ENCODE measurements at regions not wholly inside any gene's neighbourhood (a gene's known extent, or its start where the extent isn't known, plus 50 kb on each side); places are given as distances from the start of the nearest gene placed in this dataset.

DNA sequence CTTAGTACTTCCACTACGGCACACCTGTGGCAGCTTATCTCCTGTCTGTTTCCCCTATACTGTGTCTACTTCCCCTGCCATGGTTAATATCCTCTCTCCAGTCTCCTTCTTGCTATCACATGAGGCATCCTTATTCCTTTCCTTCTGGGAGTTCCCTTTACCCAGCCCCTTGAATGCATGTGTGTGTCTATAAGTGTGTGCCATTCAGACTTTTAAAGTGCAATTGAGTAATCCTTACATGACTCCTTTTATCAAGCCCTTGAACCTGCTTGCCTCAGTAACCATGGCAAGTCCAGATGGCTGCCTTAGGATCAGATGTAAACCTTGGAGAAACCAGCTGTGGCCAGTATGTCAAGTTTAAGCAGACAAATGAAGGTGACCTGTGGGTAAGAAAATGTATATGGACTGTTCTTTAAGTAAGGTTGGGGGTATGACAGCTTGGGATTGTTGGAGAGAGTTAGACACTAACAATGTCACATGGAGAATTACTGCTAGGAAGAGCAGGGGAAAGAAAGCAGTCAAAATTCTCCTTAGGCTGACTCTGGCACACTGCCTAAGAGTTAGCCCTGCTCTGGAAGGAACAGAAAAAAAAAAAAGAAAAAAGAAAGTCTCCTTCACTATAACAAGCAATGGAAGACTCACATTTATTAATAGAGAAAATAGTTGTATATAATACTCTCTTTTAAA, 142.1 kb downstream of the HINT1 start (continued):
- no peak for TF ChIP-seq KLF16 (tag by site-specific recombination; IDR thresholded peaks at IDR 0.05)
- no peak for TF ChIP-seq ZFP69B (tag by site-specific recombination; IDR thresholded peaks at IDR 0.05)
- no peak for TF ChIP-seq SP7 (tag by site-specific recombination; IDR thresholded peaks at IDR 0.05)
- no peak for TF ChIP-seq ZNF610 (tag by site-specific recombination; IDR thresholded peaks at IDR 0.05; ENCODE audit: borderline replicate concordance)
- TF ChIP-seq KLF1 (tag by site-specific recombination; IDR thresholded peaks at IDR 0.05), result no peak

DNA sequence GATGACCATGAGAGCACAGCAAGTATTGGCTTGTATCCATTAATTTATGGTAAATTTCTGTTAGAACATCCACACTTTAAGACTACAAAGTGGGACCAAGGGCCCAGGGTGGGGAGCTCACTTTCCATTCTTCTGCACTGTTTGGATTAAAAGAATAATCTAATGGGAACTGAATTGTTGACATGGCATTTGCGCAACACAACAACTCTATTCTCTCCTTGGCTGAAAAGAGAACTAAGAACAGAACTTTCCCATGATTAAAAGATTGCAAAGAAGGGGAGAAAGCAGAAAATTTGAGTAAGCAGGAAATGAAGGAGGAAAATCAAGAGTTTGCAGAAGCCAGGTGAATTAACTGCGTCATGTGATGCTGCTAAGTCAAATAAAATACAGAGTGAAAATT, 143.4 kb downstream of the HINT1 start:
- CTCF ChIA-PET, result no interaction called here
- TF ChIP-seq ZNF777 (tag by site-specific recombination; IDR thresholded peaks at IDR 0.05; ENCODE audit: borderline replicate concordance), result no peak
- no peak for TF ChIP-seq ZNF76 (tag by site-specific recombination; IDR thresholded peaks at IDR 0.05; ENCODE audit: borderline replicate concordance, low read depth)
- TF ChIP-seq KLF16 (tag by site-specific recombination; IDR thresholded peaks at IDR 0.05), result no peak
- TF ChIP-seq ZSCAN23 (tag by site-specific recombination; IDR thresholded peaks at IDR 0.05), result no peak
- no peak for TF ChIP-seq ZNF658 (tag by site-specific recombination; IDR thresholded peaks at IDR 0.05)
- TF ChIP-seq WT1 (tag by site-specific recombination; IDR thresholded peaks at IDR 0.05), result no peak
- TF ChIP-seq ZNF626 (tag by site-specific recombination; IDR thresholded peaks at IDR 0.05), result no peak
- TF ChIP-seq ZNF266 (tag by site-specific recombination; IDR thresholded peaks at IDR 0.05; ENCODE audit: low read depth), result no peak
- TF ChIP-seq ZNF354C (tag by site-specific recombination; IDR thresholded peaks at IDR 0.05; ENCODE audit: borderline replicate concordance, low read depth), result no peak
- TF ChIP-seq, protein P1, sequence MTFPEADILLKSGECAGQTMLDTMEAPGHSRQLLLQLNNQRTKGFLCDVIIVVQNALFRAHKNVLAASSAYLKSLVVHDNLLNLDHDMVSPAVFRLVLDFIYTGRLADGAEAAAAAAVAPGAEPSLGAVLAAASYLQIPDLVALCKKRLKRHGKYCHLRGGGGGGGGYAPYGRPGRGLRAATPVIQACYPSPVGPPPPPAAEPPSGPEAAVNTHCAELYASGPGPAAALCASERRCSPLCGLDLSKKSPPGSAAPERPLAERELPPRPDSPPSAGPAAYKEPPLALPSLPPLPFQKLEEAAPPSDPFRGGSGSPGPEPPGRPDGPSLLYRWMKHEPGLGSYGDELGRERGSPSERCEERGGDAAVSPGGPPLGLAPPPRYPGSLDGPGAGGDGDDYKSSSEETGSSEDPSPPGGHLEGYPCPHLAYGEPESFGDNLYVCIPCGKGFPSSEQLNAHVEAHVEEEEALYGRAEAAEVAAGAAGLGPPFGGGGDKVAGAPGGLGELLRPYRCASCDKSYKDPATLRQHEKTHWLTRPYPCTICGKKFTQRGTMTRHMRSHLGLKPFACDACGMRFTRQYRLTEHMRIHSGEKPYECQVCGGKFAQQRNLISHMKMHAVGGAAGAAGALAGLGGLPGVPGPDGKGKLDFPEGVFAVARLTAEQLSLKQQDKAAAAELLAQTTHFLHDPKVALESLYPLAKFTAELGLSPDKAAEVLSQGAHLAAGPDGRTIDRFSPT (tag by site-specific recombination; IDR thresholded peaks at IDR 0.05), result no peak
- no peak for TF ChIP-seq ZNF837 (tag by site-specific recombination; IDR thresholded peaks at IDR 0.05)
- TF ChIP-seq, protein P2, sequence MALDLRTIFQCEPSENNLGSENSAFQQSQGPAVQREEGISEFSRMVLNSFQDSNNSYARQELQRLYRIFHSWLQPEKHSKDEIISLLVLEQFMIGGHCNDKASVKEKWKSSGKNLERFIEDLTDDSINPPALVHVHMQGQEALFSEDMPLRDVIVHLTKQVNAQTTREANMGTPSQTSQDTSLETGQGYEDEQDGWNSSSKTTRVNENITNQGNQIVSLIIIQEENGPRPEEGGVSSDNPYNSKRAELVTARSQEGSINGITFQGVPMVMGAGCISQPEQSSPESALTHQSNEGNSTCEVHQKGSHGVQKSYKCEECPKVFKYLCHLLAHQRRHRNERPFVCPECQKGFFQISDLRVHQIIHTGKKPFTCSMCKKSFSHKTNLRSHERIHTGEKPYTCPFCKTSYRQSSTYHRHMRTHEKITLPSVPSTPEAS (tag by site-specific recombination; IDR thresholded peaks at IDR 0.05), result no peak
- no peak for TF ChIP-seq YY1 (tag by site-specific recombination; IDR thresholded peaks at IDR 0.05)
- TF ChIP-seq, protein P3, sequence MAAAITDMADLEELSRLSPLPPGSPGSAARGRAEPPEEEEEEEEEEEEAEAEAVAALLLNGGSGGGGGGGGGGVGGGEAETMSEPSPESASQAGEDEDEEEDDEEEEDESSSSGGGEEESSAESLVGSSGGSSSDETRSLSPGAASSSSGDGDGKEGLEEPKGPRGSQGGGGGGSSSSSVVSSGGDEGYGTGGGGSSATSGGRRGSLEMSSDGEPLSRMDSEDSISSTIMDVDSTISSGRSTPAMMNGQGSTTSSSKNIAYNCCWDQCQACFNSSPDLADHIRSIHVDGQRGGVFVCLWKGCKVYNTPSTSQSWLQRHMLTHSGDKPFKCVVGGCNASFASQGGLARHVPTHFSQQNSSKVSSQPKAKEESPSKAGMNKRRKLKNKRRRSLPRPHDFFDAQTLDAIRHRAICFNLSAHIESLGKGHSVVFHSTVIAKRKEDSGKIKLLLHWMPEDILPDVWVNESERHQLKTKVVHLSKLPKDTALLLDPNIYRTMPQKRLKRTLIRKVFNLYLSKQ (tag by site-specific recombination; IDR thresholded peaks at IDR 0.05; ENCODE audit: borderline replicate concordance), result no peak
- TF ChIP-seq, protein P4, sequence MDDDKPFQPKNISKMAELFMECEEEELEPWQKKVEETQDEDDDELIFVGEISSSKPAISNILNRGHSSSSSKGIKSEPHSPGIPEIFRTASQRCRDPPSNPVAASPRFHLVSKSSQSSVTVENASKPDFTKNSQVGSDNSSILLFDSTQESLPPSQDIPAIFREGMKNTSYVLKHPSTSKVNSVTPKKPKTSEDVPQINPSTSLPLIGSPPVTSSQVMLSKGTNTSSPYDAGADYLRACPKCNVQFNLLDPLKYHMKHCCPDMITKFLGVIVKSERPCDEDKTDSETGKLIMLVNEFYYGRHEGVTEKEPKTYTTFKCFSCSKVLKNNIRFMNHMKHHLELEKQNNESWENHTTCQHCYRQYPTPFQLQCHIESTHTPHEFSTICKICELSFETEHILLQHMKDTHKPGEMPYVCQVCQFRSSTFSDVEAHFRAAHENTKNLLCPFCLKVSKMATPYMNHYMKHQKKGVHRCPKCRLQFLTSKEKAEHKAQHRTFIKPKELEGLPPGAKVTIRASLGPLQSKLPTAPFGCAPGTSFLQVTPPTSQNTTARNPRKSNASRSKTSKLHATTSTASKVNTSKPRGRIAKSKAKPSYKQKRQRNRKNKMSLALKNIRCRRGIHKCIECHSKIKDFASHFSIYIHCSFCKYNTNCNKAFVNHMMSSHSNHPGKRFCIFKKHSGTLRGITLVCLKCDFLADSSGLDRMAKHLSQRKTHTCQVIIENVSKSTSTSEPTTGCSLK (tag by site-specific recombination; IDR thresholded peaks at IDR 0.05), result no peak
- TF ChIP-seq ZNF157 (tag by site-specific recombination; IDR thresholded peaks at IDR 0.05), result no peak
- no peak for TF ChIP-seq ZNF274 (IDR thresholded peaks at IDR 0.05; ENCODE audit: low read length)
- no peak for TF ChIP-seq ZNF274 (tag by site-specific recombination; IDR thresholded peaks at IDR 0.05; ENCODE audit: borderline replicate concordance)
- no peak for TF ChIP-seq BCL11B (tag by site-specific recombination; IDR thresholded peaks at IDR 0.05; ENCODE audit: low read depth)
- TF ChIP-seq ZNF530 (tag by site-specific recombination; IDR thresholded peaks at IDR 0.05; ENCODE audit: low read depth), result no peak
- TF ChIP-seq, protein P5, sequence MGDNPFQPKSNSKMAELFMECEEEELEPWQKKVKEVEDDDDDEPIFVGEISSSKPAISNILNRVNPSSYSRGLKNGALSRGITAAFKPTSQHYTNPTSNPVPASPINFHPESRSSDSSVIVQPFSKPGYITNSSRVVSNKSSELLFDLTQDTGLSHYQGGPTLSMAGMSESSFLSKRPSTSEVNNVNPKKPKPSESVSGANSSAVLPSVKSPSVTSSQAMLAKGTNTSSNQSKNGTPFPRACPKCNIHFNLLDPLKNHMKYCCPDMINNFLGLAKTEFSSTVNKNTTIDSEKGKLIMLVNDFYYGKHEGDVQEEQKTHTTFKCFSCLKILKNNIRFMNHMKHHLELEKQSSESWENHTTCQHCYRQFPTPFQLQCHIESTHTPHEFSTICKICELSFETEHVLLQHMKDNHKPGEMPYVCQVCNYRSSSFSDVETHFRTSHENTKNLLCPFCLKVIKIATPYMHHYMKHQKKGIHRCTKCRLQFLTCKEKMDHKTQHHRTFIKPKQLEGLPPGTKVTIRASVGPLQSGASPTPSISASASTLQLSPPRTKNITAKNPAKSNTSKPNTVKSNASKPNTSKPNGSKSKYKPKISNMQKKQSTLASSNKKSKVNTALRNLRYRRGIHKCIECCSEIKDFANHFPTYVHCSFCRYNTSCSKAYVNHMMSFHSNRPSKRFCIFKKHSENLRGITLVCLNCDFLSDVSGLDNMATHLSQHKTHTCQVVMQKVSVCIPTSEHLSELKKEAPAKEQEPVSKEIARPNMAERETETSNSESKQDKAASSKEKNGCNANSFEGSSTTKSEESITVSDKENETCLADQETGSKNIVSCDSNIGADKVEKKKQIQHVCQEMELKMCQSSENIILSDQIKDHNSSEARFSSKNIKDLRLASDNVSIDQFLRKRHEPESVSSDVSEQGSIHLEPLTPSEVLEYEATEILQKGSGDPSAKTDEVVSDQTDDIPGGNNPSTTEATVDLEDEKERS (tag by site-specific recombination; IDR thresholded peaks at IDR 0.05), result no peak
- Histone ChIP-seq H3K9me3 (ENCODE audit: control insufficient read depth, insufficient read depth, low read depth, low read length) (no peaks in the 10 kb centered on the region), H3K27ac (ENCODE audit: extremely low read depth, low read depth, low read length) (no peak overlapping the region), H3K36me3 (ENCODE audit: control insufficient read depth in 2 of 2, insufficient read depth in 1 of 2, low read length in 2 of 2) (no peaks in the 10 kb centered on the region), H3K4me3 (ENCODE audit: low read depth, low read length) (no peak overlapping the region), H3K4me1 (ENCODE audit: control insufficient read depth, insufficient read depth, low read length) (no peaks in the 10 kb centered on the region)
- POLR2A ChIA-PET, result no interaction called here
